T-cell (primary cell): ENCODE measurements at regions not wholly inside any gene's neighbourhood (a gene's known extent, or its start where the extent isn't known, plus 50 kb on each side); places are given as distances from the start of the nearest gene placed in this dataset.

Source experiments
- ATAC-seq, 4 experiments: fragments of 200-7000 bp in 3 of 4; fragments of 150-1000 bp in 1 of 4; cut with Tn5 transposase; replicated peaks in 1 of 4; 1 replicate in 3 of 4; 2 replicates in 1 of 4; pipeline ENCODE4 v1.10.0; 2021; ENCODE audit warnings: moderate library complexity in 3 of 4, mild to moderate bottlenecking in 2 of 4, moderate number of reproducible peaks in 1 of 4
- CTCF ChIA-PET, 2 donors: fragments of 300-600 bp; sonication (Branson Sonifier 250); formaldehyde crosslinking; loops; one replicate each; lab custom pipeline; 2022; ENCODE audit warnings: antibody characterized with exemption in 2 of 2; lab: Charles Lee
- POLR2A ChIA-PET, 2 donors: fragments of 300-600 bp; sonication (Branson Sonifier 250); formaldehyde crosslinking; loops; one replicate each; lab custom pipeline; 2022; ENCODE audit warnings: antibody characterized with exemption in 2 of 2; lab: Charles Lee
- DNase-seq, 35 experiments: peaks; one replicate each; pipeline versions ENCODE4 v3.0.0 to v3.0.0-alpha.2; 2013 to 2023
- H3K27ac ChIP-seq: one replicate; pipeline ENCODE4 v1.5.1; 2013; ENCODE audit warnings: low read length
- H3K27me3 ChIP-seq, 2 experiments: replicated peaks in 1 of 2; 1 replicate in 1 of 2; 2 replicates in 1 of 2; pipeline versions ENCODE4 v1.6.1 to v1.7.0; 2013; ENCODE audit warnings: low read length in 1 of 2, mixed read lengths in 1 of 2; ENCODE audit not compliant: control insufficient read depth in 2 of 2, insufficient read depth in 2 of 2; ENCODE audit errors: extremely low read depth in 1 of 2
- H3K36me3 ChIP-seq, 2 donors: 1 replicate in 1 of 2; 2 replicates in 1 of 2; pipeline versions ENCODE4 v1.6.1 to v1.7.0; 2013; ENCODE audit warnings: low read length in 1 of 2; ENCODE audit not compliant: control insufficient read depth in 2 of 2, insufficient read depth in 1 of 2; ENCODE audit errors: extremely low read depth in 1 of 2
- H3K4me1 ChIP-seq, 2 experiments: 1 replicate in 1 of 2; 2 replicates in 1 of 2; pipeline versions ENCODE4 v1.6.1 to v1.7.0; 2013; ENCODE audit warnings: low read length in 2 of 2, mixed read lengths in 1 of 2; ENCODE audit not compliant: insufficient read depth in 2 of 2, control insufficient read depth in 1 of 2; ENCODE audit errors: extremely low read depth in 1 of 2
- H3K4me3 ChIP-seq, 2 donors: 1 replicate in 1 of 2; 2 replicates in 1 of 2; pipeline versions ENCODE4 v1.5.1 to v1.7.0; 2013; ENCODE audit warnings: mild to moderate bottlenecking in 2 of 2, low read length in 1 of 2, moderate library complexity in 1 of 2; ENCODE audit not compliant: control insufficient read depth in 1 of 2; ENCODE audit errors: extremely low read depth in 1 of 2
- H3K9me3 ChIP-seq: 2 replicates; pipeline ENCODE4 v1.7.0; 2013
- H3K27ac Mint-ChIP-seq, 2 donors: one replicate each; pipeline ENCODE4 v1.8.0; 2020 to 2021; ENCODE audit warnings: mild to moderate bottlenecking in 2 of 2, mixed read lengths in 2 of 2
- H3K27me3 Mint-ChIP-seq, 2 donors: one replicate each; pipeline ENCODE4 v1.8.0; 2021 to 2022; ENCODE audit warnings: mixed read lengths in 2 of 2
- H3K36me3 Mint-ChIP-seq: one replicate; pipeline ENCODE4 v1.8.0; 2021; ENCODE audit warnings: mixed read lengths
- H3K4me1 Mint-ChIP-seq, 3 donors: one replicate each; pipeline ENCODE4 v1.8.0; 2020 to 2022; ENCODE audit warnings: mixed read lengths in 3 of 3, mild to moderate bottlenecking in 1 of 3
- H3K4me3 Mint-ChIP-seq, 3 donors: one replicate each; pipeline ENCODE4 v1.8.0; 2020 to 2022; ENCODE audit warnings: mild to moderate bottlenecking in 3 of 3, mixed read lengths in 3 of 3, moderate library complexity in 3 of 3
- H3K9me3 Mint-ChIP-seq, 3 donors: one replicate each; pipeline ENCODE4 v1.8.0; 2020 to 2022; ENCODE audit warnings: mixed read lengths in 3 of 3
- WGBS: methylation state at CpG from one replicate; pipeline ENCODE4 v1.1.5; 2013; ENCODE audit warnings: missing lambda C conversion rate; ENCODE audit not compliant: insufficient coverage; 5-methylcytosine and 5-hydroxymethylcytosine counted together

DNA sequence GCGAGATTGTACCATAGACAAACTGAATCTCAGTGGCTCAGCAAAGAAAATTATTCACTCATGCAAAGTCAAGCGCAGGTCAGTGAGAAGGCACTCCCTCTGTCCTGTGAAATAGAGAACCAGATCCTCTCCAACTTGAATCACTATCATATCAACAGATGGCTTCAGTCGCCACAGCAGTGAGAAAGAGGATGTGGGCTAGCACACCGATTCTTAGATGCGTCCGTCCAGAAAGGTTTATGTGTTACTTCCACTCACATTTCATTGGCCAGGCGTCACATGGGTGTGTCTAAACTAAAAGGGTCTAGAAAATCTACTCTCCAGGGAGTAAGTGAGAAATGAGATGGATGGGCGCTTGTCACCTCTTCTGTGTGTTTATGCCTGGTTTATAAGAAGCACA lies 141.6 kb upstream of the KBTBD8 start:
- no peak overlapping the region for H3K27ac Mint-ChIP-seq
- 100% methylated on average over 1 of the region's 8 CpGs for whole genome bisulfite sequencing

DNA sequence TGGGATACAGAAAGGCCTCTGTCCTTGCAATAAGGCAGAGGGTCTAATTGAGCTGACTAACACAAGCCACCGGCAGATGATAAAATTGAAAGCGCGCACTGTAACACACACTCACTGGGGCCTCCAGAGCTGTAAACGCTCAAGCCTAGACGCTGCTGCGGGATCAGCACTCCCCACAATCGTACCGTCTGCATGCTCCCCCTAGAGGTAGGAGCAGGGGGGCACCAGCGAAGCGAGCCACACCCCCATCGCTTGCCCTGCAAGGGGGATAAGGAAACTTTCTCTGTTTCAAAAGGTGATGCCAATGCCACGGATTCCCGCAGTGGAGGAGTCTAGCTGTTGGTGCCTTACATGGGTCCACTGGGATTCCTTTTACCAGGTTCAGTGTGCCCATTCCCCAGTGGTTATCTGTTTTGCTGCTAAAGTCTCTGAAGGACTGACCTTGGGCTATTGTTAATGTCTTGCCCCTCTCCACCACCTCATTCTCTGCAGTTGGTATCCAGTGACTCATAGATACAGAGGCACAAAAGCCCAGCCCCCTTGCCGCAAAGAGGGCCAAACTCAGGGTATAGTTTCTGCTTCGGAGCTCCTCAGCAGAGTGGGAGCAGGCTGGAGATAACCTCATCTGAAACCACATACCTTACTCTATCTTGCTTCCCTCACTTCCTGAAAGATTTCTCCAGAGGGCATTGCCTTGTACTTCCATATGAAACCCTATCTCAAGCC lies 139.3 kb upstream of the KBTBD8 start:
- 91% methylated on average over 12 of the region's 15 CpGs for WGBS
- no peaks in the 10 kb centered on the region for H3K27me3 ChIP-seq
- no peak for DNase-seq
- H3K36me3 Mint-ChIP-seq = no peaks in the 10 kb centered on the region
- no peaks in the 10 kb centered on the region for H3K9me3 ChIP-seq
- no peak overlapping the region for H3K4me3 ChIP-seq
- H3K36me3 ChIP-seq = no peaks in the 10 kb centered on the region
- H3K9me3 Mint-ChIP-seq = no peaks in the 10 kb centered on the region
- H3K4me1 Mint-ChIP-seq = no peaks in the 10 kb centered on the region
- CTCF ChIA-PET = no interaction called here
- ATAC-seq = no peak
- H3K4me3 Mint-ChIP-seq = no peak overlapping the region
- POLR2A ChIA-PET = no interaction called here
- H3K27ac Mint-ChIP-seq = no peak overlapping the region
- no peaks in the 10 kb centered on the region for H3K4me1 ChIP-seq
- H3K27ac ChIP-seq = no peak overlapping the region
- H3K27me3 Mint-ChIP-seq = no peaks in the 10 kb centered on the region

More for the DNA sequence above, 141.6 kb upstream of the KBTBD8 start:
- H3K27ac ChIP-seq = no peak overlapping the region
- no peaks in the 10 kb centered on the region for H3K4me1 ChIP-seq
- no peaks in the 10 kb centered on the region for H3K9me3 ChIP-seq
- no peaks in the 10 kb centered on the region for H3K36me3 ChIP-seq
- ChIA-PET POLR2A (no interaction called here), CTCF (no interaction called here)
- DNase-seq (no peak), ATAC-seq (no peak)
- H3K9me3 Mint-ChIP-seq = no peaks in the 10 kb centered on the region
- no peak overlapping the region for H3K4me3 ChIP-seq
- no peaks in the 10 kb centered on the region for H3K27me3 ChIP-seq
- H3K27me3 Mint-ChIP-seq = no peaks in the 10 kb centered on the region
- H3K36me3 Mint-ChIP-seq = no peaks in the 10 kb centered on the region
- H3K4me3 Mint-ChIP-seq = no peak overlapping the region
- H3K4me1 Mint-ChIP-seq = no peaks in the 10 kb centered on the region

DNA sequence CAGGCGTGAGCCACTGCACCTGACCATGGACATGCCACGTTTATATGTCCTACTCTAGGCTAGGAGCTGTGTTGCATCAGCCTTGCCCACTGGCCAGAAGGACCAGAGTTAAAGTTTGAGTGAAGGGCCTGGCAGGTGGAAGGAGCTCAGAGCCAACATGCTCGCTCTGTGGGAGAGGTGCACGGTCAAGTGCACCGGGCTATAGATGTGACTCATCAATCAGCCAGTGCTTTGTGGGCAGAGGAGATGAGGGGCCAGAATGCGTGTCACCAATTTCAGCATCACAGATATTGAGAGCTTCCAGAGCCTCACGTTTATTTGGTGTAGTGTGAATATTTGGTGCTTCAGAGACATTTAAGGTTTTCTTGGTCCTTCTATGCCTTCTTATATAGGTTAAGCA lies 137.3 kb upstream of the KBTBD8 start:
- no peaks in the 10 kb centered on the region for H3K27me3 Mint-ChIP-seq

DNA sequence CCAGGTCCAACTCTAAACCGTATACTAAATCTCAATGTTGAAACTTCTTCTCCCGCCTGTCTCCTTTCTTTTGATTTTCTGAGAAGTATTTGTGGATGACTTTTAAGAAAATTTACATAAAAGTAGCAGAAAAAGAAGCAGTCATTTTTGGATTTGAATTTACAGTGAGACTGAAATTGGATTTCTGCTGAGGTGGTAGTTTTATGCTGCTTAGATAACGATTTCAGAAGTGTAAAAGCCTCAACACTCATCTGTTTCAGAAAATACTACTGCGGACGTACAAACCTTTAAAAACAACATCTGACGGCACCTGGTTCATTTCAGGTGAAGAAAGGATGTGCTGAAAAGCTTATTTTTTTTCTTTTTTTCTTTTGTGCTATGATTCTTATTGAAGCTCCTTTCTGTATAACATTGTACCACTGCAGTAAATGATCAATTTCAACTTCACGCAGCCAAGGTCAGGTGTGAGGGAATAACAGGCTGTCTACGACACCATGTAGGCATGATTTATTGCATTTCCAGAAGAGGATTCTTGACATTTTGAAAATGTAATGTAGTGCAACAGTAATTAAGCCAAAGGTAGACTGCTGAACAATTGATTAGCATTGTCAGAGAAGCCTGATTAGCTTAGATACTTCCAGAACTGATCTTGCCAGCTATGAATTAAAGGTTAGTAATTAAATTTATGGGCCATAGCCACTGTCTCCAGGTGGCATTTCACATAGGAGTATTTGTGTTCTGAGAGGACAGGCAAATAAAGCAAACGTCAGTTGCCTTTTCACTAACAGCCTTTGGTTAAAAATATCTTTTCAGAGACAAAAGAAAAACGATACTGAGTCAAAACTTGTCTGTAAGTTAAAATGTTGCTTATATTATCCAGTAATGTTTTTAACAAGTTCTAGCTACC lies 134.6 kb upstream of the KBTBD8 start:
- no peaks in the 10 kb centered on the region for H3K9me3 Mint-ChIP-seq
- H3K4me3 Mint-ChIP-seq = no peak overlapping the region
- CTCF ChIA-PET = no interaction called here
- no peak for DNase-seq
- H3K27me3 ChIP-seq = no peaks in the 10 kb centered on the region
- no peak overlapping the region for H3K27ac Mint-ChIP-seq
- H3K36me3 ChIP-seq = no peaks in the 10 kb centered on the region
- H3K36me3 Mint-ChIP-seq = no peaks in the 10 kb centered on the region
- POLR2A ChIA-PET = no interaction called here
- no peak overlapping the region for H3K4me3 ChIP-seq
- no peak overlapping the region for H3K27ac ChIP-seq
- no peaks in the 10 kb centered on the region for H3K9me3 ChIP-seq
- no peak for ATAC-seq
- no peaks in the 10 kb centered on the region for H3K4me1 Mint-ChIP-seq
- H3K27me3 Mint-ChIP-seq = peaks cover 2 to 4% of the 10 kb centered on the region in 2 donors
- 90% methylated on average over 2 of the region's 10 CpGs for WGBS
- H3K4me1 ChIP-seq = no peaks in the 10 kb centered on the region

More for the DNA sequence above, 137.3 kb upstream of the KBTBD8 start:
- DNase-seq (no peak), ATAC-seq (no peak)
- Histone ChIP-seq H3K27me3 (no peaks in the 10 kb centered on the region), H3K9me3 (no peaks in the 10 kb centered on the region), H3K36me3 (no peaks in the 10 kb centered on the region), H3K27ac (no peak overlapping the region), H3K4me3 (no peak overlapping the region), H3K4me1 (no peaks in the 10 kb centered on the region)
- whole genome bisulfite sequencing = 87% methylated on average over 6 of the region's 7 CpGs
- Mint-ChIP-seq H3K36me3 (no peaks in the 10 kb centered on the region), H3K4me1 (no peaks in the 10 kb centered on the region), H3K27ac (no peak overlapping the region), H3K4me3 (no peak overlapping the region), H3K9me3 (no peaks in the 10 kb centered on the region)
- POLR2A ChIA-PET = no interaction called here
- CTCF ChIA-PET = no interaction called here

DNA sequence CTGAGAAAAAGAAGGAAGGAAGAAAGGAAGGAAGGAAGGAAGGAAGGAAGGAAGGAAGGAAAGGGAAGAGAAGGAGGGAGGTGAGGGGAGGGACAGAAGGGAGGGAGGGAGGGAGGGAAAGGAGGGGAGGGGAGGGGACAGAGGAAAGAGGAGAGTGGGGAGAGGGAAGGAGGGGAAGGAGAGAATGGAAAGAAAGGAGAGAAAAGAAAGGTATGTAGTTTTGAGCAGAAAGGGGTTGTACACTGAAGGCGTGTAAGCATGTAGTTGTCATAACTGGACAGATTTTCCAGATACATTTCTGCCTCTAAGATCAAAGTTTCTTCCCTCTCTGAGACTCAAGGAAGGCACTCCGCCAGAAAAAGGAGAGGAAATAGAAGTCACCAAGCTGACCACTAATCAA lies 113.4 kb upstream of the KBTBD8 start:
- POLR2A ChIA-PET = interaction anchor here in 1 of 2 donors (0.6 kb wide), 1 partner anchor 16 kb away, joined by 3 read pairs; no protein-coding TSS in a partner anchor
- Histone ChIP-seq H3K27ac (no peak overlapping the region), H3K4me3 (no peak overlapping the region), H3K9me3 (no peaks in the 10 kb centered on the region), H3K4me1 (no peaks in the 10 kb centered on the region), H3K36me3 (no peaks in the 10 kb centered on the region), H3K27me3 (no peaks in the 10 kb centered on the region)
- no peak for DNase-seq
- H3K9me3 Mint-ChIP-seq = peaks cover 4 to 8% (median 7%) of the 10 kb centered on the region in 3 donors
- H3K27ac Mint-ChIP-seq = no peak overlapping the region
- no CpG with 5 or more reads among the region's 2 CpGs for WGBS
- ATAC-seq = no peak
- H3K4me3 Mint-ChIP-seq = no peak overlapping the region
- no peaks in the 10 kb centered on the region for H3K36me3 Mint-ChIP-seq
- CTCF ChIA-PET = no interaction called here
- peaks cover 0 to 2% (median 0%) of the 10 kb centered on the region in 3 donors for H3K4me1 Mint-ChIP-seq
- peaks cover 0 to 3% of the 10 kb centered on the region in 2 donors for H3K27me3 Mint-ChIP-seq

DNA sequence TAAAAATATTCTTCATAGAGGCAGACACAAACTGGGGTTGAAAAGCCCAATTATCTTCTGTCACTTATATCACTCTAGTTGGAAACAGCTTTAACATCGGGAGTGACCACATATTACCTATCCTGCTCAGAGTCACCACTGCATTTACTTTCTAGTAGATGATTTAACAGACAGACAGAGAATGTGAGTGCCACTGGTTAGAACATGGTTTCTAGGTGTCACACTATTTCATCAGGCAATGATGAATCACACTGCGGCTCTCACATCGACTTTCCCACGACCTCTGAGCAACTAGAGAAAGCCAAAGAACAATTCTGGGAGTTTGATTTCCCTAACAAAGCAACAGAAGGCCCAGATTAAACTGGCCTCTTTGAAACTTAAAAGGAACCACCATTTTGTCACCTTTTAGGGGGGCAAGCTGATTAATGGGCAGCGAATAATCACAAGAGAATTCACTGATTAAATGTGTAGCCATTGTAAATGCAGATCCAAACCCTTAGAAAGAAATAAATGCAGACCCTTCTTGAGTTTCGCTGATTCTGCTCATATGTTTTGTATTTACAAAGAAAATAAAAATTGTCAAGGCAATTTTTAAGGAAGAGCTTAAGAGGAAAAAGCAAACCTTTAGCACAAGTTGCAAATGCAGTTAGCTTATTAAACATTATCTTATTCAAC lies 112.6 kb upstream of the KBTBD8 start:
- ATAC-seq = no peak
- no peak overlapping the region for H3K4me3 ChIP-seq
- H3K27me3 Mint-ChIP-seq = peaks cover 0 to 3% of the 10 kb centered on the region in 2 donors
- no peak for DNase-seq
- no peaks in the 10 kb centered on the region for H3K9me3 ChIP-seq
- no peaks in the 10 kb centered on the region for H3K27me3 ChIP-seq
- 59% methylated on average over 4 of the region's 6 CpGs for WGBS
- ChIA-PET POLR2A (no interaction called here), CTCF (no interaction called here)
- peaks cover 4 to 8% (median 7%) of the 10 kb centered on the region in 3 donors for H3K9me3 Mint-ChIP-seq
- H3K36me3 Mint-ChIP-seq = no peaks in the 10 kb centered on the region
- H3K27ac ChIP-seq = no peak overlapping the region
- H3K27ac Mint-ChIP-seq = no peak overlapping the region
- H3K36me3 ChIP-seq = no peaks in the 10 kb centered on the region
- H3K4me1 ChIP-seq = no peaks in the 10 kb centered on the region
- peaks cover 0 to 6% (median 0%) of the 10 kb centered on the region in 3 donors for H3K4me1 Mint-ChIP-seq
- no peak overlapping the region for H3K4me3 Mint-ChIP-seq
